Tibial artery (tissue), 4 donors: ENCODE measurements at regions not wholly inside any gene's neighbourhood (a gene's known extent, or its start where the extent isn't known, plus 50 kb on each side); places are given as distances from the start of the nearest gene placed in this dataset.
A peak's percentile ranks its signal among the peaks of the same experiment; 100 is the strongest.

Experiments used
- DNase-seq, 2 donors: peaks; one replicate each; pipeline ENCODE4 v3.0.0-alpha.2; 2019
- H3K27ac ChIP-seq, 2 donors: fragments of 200-600 bp; sonication (generic) in 1 of 2; 1 replicate in 1 of 2; 2 replicates in 1 of 2; pipeline ENCODE4 v1.5.1; 2018 to 2019; ENCODE audit warnings: mild to moderate bottlenecking in 1 of 2
- H3K27me3 ChIP-seq, 2 donors: fragments of 200-600 bp; sonication (generic) in 1 of 2; one replicate each; pipeline versions ENCODE4 v1.5.1 to v1.6.0; 2016 to 2019
- H3K36me3 ChIP-seq, 3 donors: fragments of 200-600 bp; sonication (generic) in 2 of 3; one replicate each; pipeline ENCODE4 v1.5.1; 2016 to 2019; ENCODE audit warnings: mild to moderate bottlenecking in 2 of 3
- H3K4me1 ChIP-seq, 4 donors: fragments of 200-600 bp; sonication (generic) in 2 of 4; 1 replicate in 3 of 4; 2 replicates in 1 of 4; pipeline ENCODE4 v1.5.1; 2016 to 2019
- H3K4me3 ChIP-seq, 2 donors: fragments of 200-600 bp; sonication (generic) in 1 of 2; 1 replicate in 1 of 2; 2 replicates in 1 of 2; pipeline ENCODE4 v1.5.1; 2018 to 2019; ENCODE audit warnings: mild to moderate bottlenecking in 2 of 2
- H3K9me3 ChIP-seq, 3 donors: fragments of 200-600 bp; sonication (generic) in 1 of 3; one replicate each; pipeline ENCODE4 v1.5.1; 2016 to 2019
- CTCF ChIP-seq, 2 experiments: fragments of 200-600 bp in 1 of 2; fragments of 450-650 bp in 1 of 2; IDR thresholded peaks; one replicate each; pipeline ENCODE4 v1.5.1; 2017 to 2019; ENCODE audit warnings: antibody characterized with exemption in 2 of 2, mild to moderate bottlenecking in 1 of 2, moderate library complexity in 1 of 2
- intact Hi-C: fragments of 100-400 bp; cut with DNase I; formaldehyde crosslinking; loops from one replicate; pipeline ENCODE4 v1.15.0; 2023; ENCODE audit warnings: low total_unique reads

- DNase-seq: no peak
- Histone ChIP-seq H3K27ac (no peak overlapping the region), H3K4me3 (no peak overlapping the region), H3K9me3 (no peaks in the 10 kb centered on the region), H3K36me3 (no peaks in the 10 kb centered on the region), H3K27me3 (peaks cover 0 to 5% of the 10 kb centered on the region in 2 donors), H3K4me1 (no peaks in the 10 kb centered on the region)
- intact Hi-C loops: no loop called here
- peak; percentile 22 to 33 for TF ChIP-seq CTCF (IDR thresholded peaks at IDR 0.05)
Measured at GRCh38 chr1:95309031-95309471, 75.0 kb downstream of the RWDD3 start.

DNA sequence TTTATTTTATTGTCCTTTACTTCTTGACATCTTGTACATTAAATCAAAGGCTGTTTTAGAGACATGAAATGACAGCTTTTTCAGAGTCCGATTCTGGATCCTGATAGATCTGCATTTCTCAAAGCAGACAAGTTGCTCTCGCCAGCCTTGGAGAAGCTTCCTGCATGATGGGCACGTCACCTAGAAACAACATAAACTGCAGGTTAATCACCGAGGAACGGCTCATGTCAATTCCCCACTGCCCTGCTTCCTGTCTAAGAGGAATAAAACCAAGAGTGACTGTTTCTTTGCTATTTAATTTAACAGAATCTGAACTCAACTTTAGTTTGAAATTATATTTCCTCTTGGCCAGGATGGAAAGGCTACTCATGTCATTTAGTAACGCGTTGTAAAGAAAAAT is 77.0 kb downstream of the RWDD3 start:
- Histone ChIP-seq H3K9me3 (no peaks in the 10 kb centered on the region), H3K36me3 (no peaks in the 10 kb centered on the region), H3K27me3 (peaks cover 0 to 5% of the 10 kb centered on the region in 2 donors), H3K4me1 (no peaks in the 10 kb centered on the region), H3K27ac (no peak overlapping the region), H3K4me3 (no peak overlapping the region)
- no peak for DNase-seq
- TF ChIP-seq CTCF (IDR thresholded peaks at IDR 0.05): no peak
- intact Hi-C loops: no loop called here

GRCh38 chr1:95311762-95312161 is 77.8 kb downstream of the RWDD3 start:
- no peak overlapping the region for H3K27ac ChIP-seq
- intact Hi-C loops: no loop called here
- no peaks in the 10 kb centered on the region for H3K9me3 ChIP-seq

DNA sequence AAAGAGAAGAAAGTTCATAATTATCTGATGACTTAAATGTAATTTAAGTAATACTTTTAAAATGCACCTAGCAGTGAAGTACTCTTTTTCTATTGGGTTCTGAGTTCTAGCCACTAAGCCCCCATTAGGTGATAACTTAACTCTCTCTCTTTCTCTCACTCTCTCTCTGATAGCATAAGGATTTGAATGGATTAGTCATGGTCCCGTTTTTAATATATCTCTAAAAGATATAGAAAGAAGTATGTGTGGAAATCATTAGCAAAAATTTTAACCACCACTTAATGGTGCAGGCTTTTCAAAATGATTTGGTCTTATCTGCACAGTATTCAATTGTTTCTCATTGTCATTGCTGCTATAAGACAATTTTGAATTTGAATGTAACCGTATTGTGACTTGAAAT is 78.2 kb downstream of the RWDD3 start:
- H3K4me1 ChIP-seq: no peaks in the 10 kb centered on the region
- H3K9me3 ChIP-seq: no peaks in the 10 kb centered on the region
- peaks cover 0 to 5% of the 10 kb centered on the region in 2 donors for H3K27me3 ChIP-seq
- TF ChIP-seq CTCF (IDR thresholded peaks at IDR 0.05): no peak
- DNase-seq: no peak
- no peak overlapping the region for H3K4me3 ChIP-seq
- no peaks in the 10 kb centered on the region for H3K36me3 ChIP-seq
- H3K27ac ChIP-seq: no peak overlapping the region
- intact Hi-C loops: no loop called here

More at GRCh38 chr1:95311762-95312161, 77.8 kb downstream of the RWDD3 start:
- H3K27me3 ChIP-seq: peaks cover 0 to 5% of the 10 kb centered on the region in 2 donors
- no peaks in the 10 kb centered on the region for H3K4me1 ChIP-seq
- DNase-seq: no peak
- H3K4me3 ChIP-seq: no peak overlapping the region
- no peak for TF ChIP-seq CTCF (IDR thresholded peaks at IDR 0.05)
- no peaks in the 10 kb centered on the region for H3K36me3 ChIP-seq

DNA sequence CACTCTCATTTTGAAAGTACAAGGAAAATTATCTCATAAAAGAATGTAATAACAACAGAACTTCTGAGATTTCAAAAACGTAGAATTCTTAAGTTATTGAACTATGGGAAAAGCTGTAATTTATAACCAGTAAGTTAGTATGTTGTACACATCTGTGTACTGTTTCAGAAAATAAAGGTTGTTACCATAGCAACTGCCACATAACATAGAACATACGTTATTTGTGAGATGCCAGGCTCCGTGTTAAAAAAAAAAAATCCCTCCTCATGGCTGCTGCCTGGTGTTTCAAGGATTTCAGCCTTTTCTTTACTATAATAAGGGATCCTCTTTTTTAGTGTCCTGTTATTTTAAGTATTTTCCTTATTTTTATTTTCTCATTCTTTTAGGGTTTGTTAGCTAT is 79.5 kb downstream of the RWDD3 start:
- Histone ChIP-seq H3K27me3 (no peaks in the 10 kb centered on the region), H3K4me1 (no peaks in the 10 kb centered on the region), H3K9me3 (no peaks in the 10 kb centered on the region), H3K27ac (no peak overlapping the region), H3K4me3 (no peak overlapping the region), H3K36me3 (no peaks in the 10 kb centered on the region)
- no peak for TF ChIP-seq CTCF (IDR thresholded peaks at IDR 0.05)
- intact Hi-C loops: no loop called here
- DNase-seq: no peak

- DNase-seq: no peak
- H3K4me1 ChIP-seq: no peaks in the 10 kb centered on the region
- no peak for TF ChIP-seq CTCF (IDR thresholded peaks at IDR 0.05)
- intact Hi-C loops: no loop called here
- no peaks in the 10 kb centered on the region for H3K9me3 ChIP-seq
- no peaks in the 10 kb centered on the region for H3K36me3 ChIP-seq
- no peak overlapping the region for H3K27ac ChIP-seq
- H3K27me3 ChIP-seq: no peaks in the 10 kb centered on the region
- no peak overlapping the region for H3K4me3 ChIP-seq
Measured at GRCh38 chr1:95321531-95321930, 87.5 kb downstream of the RWDD3 start.
